Pons (tissue), 1 donor: ENCODE measurements at regions not wholly inside any gene's neighbourhood (a gene's known extent, or its start where the extent isn't known, plus 50 kb on each side); places are given as distances from the start of the nearest gene placed in this dataset.

Source experiments
- DNase-seq: peaks from one replicate; pipeline ENCODE4 v3.0.0-alpha.2; 2016; ENCODE audit warnings: low spot score

- no peak for DNase-seq
Observed at GRCh38 chr22:27226666-27227065, 569.3 kb downstream of the MIAT start.

- no peak for DNase-seq
Observed at GRCh38 chr22:27228771-27229170, 571.4 kb downstream of the MIAT start.

GRCh38 chr22:27230189-27230588 lies 571.4 kb downstream of the MN1 start:
- DNase-seq = no peak

- no peak for DNase-seq
Observed at GRCh38 chr22:27231266-27231665, 570.3 kb downstream of the MN1 start.

GRCh38 chr22:27232077-27232476 lies 569.5 kb downstream of the MN1 start:
- DNase-seq = no peak

GRCh38 chr22:27237080-27237741 lies 564.3 kb downstream of the MN1 start:
- no peak for DNase-seq

- no peak for DNase-seq
Observed at GRCh38 chr22:27238935-27239510, 562.5 kb downstream of the MN1 start.

GRCh38 chr22:27239520-27239919 lies 562.0 kb downstream of the MN1 start:
- no peak for DNase-seq

- no peak for DNase-seq
Observed at GRCh38 chr22:27240298-27241075, 561.1 kb downstream of the MN1 start.

- DNase-seq = peak; percentile 26
Observed at GRCh38 chr22:27241430-27242321, 559.9 kb downstream of the MN1 start.

- DNase-seq = no peak
Observed at GRCh38 chr22:27242474-27242873, 559.1 kb downstream of the MN1 start.

- no peak for DNase-seq
Observed at GRCh38 chr22:27242917-27243589, 558.5 kb downstream of the MN1 start.

- no peak for DNase-seq
Observed at GRCh38 chr22:27244328-27244727, 557.2 kb downstream of the MN1 start.

GRCh38 chr22:27245056-27245455 lies 556.5 kb downstream of the MN1 start:
- DNase-seq = no peak

GRCh38 chr22:27246558-27246957 lies 555.0 kb downstream of the MN1 start:
- DNase-seq = no peak

- no peak for DNase-seq
Observed at GRCh38 chr22:27247701-27248434, 553.7 kb downstream of the MN1 start.

GRCh38 chr22:27250418-27250817 lies 551.1 kb downstream of the MN1 start:
- DNase-seq = no peak

- no peak for DNase-seq
Observed at GRCh38 chr22:27250886-27251285, 550.7 kb downstream of the MN1 start.

GRCh38 chr22:27251563-27251962 lies 550.0 kb downstream of the MN1 start:
- DNase-seq = no peak

- no peak for DNase-seq
Observed at GRCh38 chr22:27252282-27253049, 549.1 kb downstream of the MN1 start.
